GM20431 (cell line): ENCODE measurements at regions not wholly inside any gene's neighbourhood (a gene's known extent, or its start where the extent isn't known, plus 50 kb on each side); places are given as distances from the start of the nearest gene placed in this dataset.

Experiments used
- in situ Hi-C: fragments of 300-500 bp; cut with MseI, MboI; formaldehyde crosslinking; loops from one replicate; pipeline ENCODE4 v1.15.0; 2020; ENCODE audit warnings: low sequenced_read_pairs; ENCODE audit not compliant: unreplicated experiment

DNA sequence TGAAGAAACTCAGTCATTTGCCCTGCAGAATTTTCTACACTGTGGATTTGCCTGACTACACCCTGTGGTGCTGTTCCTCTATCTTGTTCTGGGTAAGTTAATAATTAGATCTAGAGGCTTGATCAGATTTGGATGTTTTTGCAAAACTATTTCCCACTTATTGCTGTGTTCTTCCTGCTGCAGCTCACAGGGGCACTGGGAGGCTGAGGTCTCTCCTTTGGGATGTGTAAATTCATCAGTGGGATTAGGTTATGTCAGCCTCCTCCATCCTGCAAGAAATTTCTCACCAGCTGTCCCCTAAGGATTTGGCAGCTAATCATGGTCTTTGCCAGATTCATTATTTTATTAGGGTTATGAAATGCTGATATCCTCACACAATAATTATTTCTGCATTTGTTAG is 148.1 kb upstream of the ZNF32 start:
- in situ Hi-C loops, result no loop called here

DNA sequence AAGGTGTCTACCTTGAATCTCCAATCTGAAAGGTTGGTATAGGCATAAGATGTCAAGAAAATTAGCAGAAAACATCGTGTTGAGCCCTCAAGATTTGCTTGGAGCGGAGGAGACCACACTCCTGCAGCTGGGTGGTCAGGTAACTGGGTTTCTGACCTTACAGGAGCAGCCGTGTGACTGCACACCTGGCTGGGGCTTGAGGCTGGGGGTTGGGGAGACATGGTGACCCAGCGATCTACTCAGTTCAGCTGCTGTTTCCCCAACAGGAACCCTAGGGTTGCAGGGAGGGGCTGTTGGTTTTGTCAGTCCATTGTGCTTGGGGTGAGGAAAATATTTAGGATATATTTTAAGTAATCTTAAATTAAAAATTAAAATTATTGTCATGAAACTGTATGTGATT is 147.0 kb upstream of the ZNF32 start:
- in situ Hi-C loops, result no loop called here

DNA sequence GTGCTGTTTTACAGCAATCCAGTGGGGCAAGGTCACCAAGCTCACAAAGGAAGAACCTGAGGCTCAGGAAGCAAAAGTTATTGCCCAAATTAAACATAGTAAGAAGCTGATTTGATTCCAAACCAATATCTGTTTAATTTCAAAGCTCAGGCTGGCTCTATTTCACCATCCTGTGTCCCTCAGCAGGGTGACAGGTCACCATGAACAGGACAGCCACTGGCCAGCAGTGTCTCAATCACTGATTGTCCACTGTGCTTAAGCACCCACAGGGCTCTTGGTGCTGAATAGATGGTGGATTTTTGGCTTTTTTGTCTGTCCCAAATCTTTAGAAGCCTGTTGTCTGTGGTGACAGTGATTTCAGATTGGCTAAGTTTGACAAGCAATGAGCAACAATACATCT is 146.4 kb upstream of the ZNF32 start:
- in situ Hi-C loops, result no loop called here

DNA sequence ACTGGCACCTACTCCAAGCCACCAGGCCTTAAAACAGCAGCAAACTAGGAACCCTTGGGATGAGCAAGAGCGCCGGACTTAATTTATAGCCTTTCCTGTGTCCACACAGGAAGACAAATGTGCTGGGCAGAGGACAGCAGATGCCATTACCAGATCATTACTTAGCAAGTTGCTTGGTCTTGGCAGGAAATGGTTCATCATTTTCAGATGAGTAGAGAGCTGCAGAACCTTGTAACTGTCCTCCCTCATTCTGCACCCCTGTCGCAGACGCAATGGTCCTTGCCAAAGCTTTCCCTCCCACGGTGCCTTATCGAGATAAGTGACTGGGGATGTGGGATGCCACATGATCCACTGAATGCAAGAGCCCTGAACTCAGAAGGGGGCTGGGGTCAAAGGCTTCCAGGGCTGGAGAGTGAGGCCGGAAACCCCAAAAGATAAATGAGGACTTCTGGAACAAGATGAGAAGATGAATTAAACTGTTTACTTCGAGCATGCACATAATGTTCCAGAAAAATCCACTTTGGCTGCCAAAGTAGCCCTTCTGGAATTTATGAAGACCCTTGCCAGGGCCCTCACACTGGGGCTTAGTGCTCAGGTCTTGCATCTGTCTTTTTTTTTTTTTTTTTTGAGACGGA is 145.6 kb upstream of the ZNF32 start:
- in situ Hi-C loops, result no loop called here

DNA sequence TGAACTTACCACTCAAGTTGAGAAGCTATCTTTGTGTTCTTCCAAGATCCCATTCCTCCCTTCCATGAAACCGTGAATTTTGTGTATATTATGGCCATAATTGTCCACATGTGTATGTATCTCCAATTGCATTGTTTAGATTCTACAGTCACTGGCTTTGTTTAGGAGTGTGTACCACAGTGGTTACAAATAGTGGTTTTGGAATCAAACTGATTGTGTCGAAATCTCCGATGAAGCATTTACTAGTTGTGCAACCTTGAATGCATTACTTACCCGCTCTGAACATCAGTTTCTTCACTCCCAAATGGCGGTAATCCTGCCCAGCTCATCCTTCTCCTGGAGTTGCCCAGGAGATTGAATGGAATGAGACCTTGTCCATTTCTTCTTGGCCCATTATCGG is 145.0 kb upstream of the ZNF32 start:
- in situ Hi-C loops, result no loop called here

DNA sequence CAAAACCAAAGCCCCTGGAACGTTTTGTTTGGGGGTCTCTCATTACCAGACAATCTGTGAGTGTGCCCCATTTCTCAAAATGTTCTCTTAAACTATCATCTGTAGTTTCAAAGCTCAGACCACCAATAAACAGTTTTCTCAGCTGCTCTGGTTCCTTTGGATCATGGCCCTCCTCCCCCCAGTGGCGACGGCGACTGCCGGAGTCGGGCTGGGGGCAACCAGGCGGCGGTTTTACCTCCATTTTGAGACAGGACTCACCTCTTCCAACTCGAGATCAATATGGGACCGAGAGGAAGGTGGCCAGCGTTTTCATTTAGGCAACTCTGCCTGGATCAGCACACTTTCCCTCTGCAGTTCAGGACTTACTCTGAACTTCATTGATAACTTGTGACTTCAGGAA is 141.5 kb upstream of the ZNF32 start:
- in situ Hi-C loops, result no loop called here

DNA sequence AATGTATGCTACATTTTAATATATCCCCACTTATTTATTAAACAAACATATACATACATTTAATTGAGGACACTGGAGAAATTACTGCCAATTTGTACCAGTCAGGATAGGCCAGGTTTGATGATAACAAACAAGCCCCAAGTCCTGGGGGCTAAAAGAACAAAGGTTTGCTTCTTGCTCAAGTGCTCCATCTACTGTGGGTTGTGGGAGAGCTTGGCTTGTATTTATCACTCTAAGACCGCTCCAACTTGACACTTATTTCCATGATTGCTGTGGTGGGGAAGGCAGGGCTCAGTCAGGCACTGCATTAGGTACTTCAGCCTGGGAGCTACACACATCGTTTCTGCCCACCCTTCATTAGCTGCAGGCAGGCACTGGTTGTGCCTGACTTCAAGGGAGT is 136.6 kb upstream of the ZNF32 start:
- in situ Hi-C loops, result no loop called here

DNA sequence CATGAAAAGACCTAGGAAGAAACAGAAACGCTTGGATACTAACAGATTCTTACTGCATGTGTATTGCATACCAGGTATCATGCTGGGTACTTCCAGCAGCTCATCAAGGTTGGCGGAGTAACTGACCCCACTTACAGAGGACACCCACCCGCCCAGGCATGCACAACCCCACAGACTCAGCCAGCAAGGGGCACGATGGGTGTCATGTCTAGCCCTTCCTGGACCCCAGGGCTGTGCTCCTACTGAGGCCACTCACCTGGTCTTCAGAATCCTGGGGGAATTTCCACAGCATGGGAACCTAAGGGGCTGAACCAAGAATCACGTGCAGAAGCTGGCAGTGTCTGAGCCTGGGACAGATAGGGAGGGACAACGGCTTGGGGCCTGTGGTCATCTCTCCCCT is 134.1 kb upstream of the ZNF32 start:
- in situ Hi-C loops, result no loop called here

DNA sequence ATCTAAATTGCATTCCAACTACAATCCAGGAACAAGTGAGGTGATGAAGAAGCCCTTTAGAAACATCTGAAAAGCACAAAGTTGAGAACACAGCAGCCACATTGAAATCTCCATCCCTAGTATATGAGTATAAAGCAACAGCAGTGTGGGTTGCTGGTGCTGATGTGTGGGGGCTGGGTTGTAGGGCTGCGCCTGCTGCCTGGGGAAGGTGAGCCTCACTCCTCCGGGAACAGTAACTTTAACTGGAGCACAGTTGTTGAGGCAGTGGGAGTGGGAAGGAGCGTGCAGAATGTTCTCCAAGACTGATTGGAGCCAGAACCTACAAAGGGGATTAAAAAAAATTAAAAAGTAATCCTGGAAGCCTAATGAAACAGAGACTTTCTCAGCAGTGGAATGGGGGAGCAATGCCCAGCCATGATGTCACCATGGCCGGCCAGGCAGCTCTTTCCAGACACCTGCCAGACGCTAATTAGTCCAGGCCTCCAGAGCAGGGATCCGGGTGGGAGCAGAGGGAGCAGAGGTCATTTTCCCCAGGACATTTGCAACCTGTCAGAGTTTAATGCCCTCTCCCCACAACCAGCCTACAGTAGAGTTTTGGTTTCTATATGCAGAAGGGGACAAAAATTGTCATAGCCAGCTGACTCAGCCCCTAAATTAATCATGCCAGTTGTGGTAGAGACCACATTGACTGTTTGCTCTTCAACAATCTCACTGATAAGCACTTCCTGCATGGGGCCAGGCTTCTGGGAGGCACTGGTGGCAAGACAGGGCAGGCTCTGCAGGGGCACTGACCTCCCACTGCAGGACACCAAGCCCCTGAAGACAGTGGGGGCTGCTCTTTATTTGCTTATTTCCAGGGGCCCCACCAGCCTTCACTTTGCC is 133.0 kb upstream of the ZNF32 start:
- in situ Hi-C loops, result no loop called here

DNA sequence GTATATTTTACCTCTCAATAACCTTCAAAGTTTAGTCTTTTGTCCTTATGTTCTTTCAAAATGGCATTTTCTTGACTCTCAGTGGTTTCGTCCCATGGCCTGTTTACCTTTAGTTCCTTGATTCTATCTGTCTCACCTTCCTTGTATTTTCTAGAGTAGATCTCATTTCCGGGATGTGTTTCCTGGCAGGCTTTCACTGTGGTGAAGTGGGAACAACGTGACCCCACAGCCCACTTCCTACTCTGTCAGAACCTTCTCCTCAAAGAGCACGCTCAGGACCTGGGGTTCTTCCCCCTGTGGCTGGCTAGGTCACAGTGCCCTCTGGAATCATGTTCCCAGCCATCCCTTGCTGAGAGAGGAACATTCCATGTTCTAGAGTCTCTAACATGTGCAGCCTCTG is 129.9 kb upstream of the ZNF32 start:
- in situ Hi-C loops, result no loop called here

DNA sequence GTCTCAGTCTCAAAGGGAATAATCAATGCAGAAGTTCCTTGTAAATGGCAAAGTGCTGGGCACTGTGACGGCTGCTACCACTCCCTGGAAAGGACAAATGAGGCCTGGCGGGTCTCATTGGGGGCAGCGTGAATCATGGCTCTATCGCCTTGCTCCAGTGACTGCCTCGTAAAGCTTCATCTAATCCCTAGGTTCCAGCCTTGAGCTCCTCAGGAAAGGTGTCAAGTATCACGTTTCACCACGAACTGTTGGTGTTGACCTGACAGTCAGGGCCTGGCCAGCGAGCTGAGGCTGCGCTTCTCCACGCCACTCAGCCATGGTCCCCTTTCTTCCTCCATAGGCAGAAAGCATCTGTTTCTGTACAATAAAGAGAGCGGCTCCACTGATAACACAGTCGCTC is 126.7 kb upstream of the ZNF32 start:
- in situ Hi-C loops, result no loop called here

DNA sequence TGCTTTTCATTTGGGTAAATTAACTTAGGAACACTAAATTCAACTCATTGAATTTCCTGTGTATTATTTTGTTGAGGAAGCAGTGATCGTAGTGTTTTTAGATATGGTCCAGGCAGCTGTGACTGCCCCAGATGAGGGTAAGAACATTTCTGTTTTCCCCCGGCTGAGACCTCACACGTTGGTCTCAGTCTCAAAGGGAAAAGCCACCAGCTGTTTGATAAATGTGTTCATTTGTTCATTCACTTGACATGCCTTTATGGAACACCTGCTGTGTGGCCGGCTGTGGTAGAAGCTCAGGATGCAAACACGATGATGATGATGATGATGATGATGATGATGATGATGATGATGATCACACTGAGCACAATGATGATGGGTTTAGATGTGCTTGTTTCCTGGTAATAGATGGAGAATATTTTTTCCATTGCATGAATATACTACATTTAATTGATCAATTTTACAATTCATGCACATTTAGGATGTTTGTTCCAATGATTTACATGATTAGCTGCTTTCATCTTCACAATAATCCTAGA is 125.6 kb upstream of the ZNF32 start:
- in situ Hi-C loops, result no loop called here

DNA sequence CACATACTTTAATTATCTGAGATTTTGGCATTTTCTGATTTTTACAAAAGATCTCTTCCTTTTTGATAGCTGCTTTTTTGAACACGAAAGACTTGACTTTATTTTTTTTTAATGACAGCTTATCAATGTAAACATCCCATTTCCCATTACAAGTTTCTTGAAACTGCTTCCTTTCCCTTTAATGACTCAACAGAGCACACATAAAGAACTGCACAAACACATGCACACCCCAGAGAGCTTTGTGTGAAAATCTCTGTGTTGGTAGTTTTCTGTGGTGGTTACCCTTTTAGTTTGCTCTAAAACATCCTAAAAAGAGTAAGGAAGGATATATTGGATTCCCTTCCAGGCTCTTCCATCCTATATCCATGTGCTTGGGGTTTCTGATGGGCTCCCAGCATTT is 125.1 kb upstream of the ZNF32 start:
- in situ Hi-C loops, result no loop called here

DNA sequence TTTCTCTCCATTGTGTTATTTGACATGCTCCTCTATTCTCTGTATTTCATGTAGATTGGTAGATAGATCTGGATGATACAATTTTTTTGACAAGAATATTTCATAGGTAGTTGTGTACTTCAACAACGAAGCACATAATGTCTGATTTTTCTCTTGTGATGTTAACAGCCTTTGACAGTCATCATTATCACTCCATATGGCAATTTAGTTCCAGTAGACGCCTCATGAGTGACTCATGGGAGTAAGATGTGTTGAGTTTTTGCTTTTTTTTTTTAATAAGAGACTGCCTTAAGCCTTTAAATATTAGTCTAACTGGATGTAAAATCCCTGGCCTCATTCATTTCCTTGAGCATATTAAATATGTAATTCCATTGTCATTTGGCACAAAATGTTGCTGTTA is 123.5 kb upstream of the ZNF32 start:
- in situ Hi-C loops, result no loop called here

DNA sequence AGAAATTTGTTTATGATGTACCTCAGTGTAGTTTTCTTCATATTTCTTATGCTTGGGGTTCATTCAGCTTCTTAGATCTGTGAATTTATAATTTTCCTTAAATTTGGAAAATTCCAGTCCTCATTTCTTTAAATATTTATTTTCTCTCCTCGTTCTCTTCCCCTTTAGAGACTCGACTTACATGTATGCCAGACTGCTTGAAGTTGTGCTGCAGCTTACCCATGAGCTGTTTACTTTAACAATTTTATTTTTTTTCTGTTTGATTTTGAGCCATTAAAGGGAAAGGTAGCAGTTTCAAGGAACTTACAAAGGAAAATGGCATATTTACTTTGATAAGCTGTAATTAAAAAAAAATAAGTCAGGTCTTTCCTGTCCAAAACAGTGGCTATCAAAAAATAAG is 123.0 kb upstream of the ZNF32 start:
- in situ Hi-C loops, result no loop called here

DNA sequence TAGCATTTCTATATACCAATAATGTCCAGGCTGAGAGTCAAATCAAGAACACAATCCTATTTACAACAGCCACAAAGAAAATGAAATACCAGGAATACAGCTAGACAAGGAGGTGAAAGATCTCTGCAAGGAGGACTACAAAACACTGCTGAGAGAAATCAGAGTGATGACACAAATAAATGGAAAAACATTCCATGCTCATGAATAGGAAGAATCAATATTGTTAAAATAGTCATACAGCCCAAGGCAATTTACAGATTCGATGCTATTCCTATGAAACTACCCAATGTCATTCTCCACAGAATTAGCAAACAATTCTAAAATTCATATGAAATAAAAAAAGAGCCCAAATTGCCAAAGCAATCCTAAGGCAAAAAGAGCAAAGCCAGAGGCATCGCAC is 116.8 kb upstream of the ZNF32 start:
- in situ Hi-C loops, result no loop called here

DNA sequence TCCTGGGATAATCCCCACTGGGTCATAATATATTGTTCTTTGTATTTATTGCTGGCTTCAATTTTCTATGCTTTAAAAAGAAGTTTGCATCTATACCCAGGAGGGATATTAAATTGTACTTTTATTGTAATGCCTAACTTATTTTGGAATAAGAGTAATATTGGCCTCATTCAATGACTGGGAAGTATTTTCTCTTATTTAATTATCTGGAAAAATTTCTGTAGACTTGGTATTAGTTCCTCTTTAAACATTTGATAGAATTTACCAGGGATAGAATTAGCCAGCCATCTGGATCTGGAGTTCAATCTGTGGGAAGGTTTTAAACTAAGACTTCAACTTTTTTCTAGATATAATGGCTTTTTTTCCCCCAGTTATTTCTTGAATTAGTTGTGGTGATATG is 115.2 kb upstream of the ZNF32 start:
- in situ Hi-C loops, result no loop called here

DNA sequence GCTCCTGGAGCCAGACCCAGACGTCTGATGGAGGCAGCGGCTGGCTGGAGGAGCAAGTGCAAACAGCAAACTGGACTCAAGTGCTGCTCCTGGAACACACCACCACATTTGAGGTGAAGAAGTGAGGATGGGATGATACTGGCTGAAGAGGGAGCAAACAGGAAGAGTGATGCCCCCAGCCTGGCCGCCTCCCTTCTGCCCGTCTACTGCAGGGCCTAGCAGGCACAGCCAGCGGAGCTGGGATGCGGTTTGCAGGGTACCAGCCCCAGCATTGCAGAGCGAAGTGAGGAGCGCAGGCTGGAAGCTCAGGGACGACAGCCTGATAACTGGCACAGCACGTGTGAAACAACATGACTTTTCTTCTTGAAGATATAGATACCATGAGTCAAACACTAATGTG is 111.8 kb upstream of the ZNF32 start:
- in situ Hi-C loops, result no loop called here

DNA sequence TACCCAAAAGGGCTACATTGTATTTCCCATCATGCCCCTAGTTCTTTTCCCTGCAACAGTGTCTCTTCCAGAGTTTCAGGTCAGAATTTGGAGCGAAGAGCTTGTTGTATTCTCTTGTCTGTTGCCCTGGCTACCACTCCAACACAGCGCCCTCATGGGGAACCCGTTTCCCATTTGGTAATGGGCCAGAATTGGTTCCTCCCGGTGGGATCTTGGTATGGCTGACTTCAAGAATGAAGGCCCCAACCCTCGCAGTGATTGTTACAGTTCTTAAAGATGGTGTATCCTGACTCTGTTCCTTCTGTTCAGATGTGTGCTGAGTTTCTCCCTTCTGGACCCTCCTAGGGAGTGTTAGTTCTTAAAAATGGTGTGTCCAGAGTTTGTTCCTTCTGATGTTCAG is 110.5 kb upstream of the ZNF32 start:
- in situ Hi-C loops, result no loop called here

DNA sequence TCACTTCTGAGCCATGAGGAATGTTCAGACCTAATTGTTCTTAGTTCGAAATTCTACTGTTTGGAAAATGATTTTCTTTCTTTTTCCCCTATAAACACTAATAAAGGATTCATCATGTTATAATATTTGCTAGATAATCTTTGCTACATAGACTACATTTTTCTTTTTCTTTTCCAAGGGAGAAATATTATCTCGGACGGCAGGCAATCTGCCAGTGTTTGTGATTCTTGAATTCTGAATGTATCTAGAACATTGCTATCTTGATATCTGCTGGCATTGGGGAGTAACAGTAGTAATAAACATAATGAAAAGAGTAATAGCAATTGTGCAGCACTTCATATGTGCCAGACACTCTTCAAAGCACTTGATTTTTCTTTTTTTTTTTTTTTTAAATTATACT is 107.7 kb upstream of the ZNF32 start:
- in situ Hi-C loops, result no loop called here

DNA sequence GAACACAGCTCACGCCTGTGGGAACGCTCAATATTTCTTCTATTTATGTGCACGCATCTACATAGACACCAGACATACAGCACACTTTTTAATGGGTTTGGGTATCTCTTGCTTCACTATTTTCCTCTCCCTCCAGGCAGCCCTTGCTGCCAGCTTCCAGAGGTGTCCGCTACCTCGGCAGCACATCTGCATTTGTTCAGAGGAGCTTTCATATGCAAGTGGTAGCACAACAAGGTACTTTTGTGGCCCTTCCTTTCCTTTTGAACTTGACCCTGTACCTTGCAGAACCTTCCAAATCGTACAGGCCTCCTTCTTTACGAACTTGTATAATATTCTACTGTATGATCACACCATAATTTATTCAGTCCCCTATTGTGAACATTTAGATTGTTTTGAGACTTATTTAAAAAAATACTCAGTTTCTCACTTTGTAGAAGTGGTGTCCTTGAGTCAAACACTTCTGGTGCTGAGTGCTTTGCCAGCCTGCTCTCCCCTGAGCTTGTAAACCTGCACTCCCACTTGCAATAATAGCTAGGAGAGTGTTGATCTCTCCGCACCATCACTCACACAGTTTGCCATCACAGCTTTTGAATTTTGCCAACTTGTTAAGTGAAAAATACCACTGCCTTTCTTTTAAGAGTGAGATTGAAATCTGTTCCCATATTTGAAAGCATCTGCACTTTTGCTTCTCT is 106.0 kb upstream of the ZNF32 start:
- in situ Hi-C loops, result no loop called here
